ENCODE measurements at regions not wholly inside any gene's neighbourhood (a gene's known extent, or its start where the extent isn't known, plus 50 kb on each side); places are given as distances from the start of the nearest gene placed in this dataset.

DNA sequence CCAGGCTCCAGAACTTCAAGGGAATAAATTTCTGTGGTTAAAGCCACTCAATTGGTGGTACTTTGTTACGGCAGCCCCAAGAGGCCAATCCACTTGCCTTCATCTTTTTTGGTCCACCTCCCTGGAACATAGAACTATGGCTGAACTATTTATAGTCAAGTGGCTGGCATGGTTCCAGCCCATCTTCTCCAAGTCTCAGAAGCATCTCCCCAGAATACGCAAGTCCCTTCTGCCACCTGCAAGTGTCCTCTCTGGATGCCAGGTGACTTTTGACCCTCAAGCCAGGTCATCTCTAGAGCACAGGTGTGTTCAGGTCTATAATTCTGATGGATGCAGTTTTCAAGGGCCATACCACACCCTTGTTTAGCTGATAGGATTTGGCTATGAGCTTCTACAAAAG lies 371.5 kb downstream of the AACS start:
- H3K27me3 Mint-ChIP-seq (ENCODE audit: insufficient read depth), result no peaks in the 10 kb centered on the region
- H3K36me3 Mint-ChIP-seq (ENCODE audit: low read depth), result peaks cover 4% of the 10 kb centered on the region; the same call in 1 of the 2 replicates
- TF ChIP-seq, protein P1, sequence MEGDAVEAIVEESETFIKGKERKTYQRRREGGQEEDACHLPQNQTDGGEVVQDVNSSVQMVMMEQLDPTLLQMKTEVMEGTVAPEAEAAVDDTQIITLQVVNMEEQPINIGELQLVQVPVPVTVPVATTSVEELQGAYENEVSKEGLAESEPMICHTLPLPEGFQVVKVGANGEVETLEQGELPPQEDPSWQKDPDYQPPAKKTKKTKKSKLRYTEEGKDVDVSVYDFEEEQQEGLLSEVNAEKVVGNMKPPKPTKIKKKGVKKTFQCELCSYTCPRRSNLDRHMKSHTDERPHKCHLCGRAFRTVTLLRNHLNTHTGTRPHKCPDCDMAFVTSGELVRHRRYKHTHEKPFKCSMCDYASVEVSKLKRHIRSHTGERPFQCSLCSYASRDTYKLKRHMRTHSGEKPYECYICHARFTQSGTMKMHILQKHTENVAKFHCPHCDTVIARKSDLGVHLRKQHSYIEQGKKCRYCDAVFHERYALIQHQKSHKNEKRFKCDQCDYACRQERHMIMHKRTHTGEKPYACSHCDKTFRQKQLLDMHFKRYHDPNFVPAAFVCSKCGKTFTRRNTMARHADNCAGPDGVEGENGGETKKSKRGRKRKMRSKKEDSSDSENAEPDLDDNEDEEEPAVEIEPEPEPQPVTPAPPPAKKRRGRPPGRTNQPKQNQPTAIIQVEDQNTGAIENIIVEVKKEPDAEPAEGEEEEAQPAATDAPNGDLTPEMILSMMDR (IDR thresholded peaks at IDR 0.05), result no peak
- no peak for DNase-seq
- H3K4me3 Mint-ChIP-seq, result no peak overlapping the region
- no peaks in the 10 kb centered on the region for H3K4me1 Mint-ChIP-seq (ENCODE audit: low read depth)
- no peak overlapping the region for H3K27ac Mint-ChIP-seq
- peaks cover 39% of the 10 kb centered on the region for H3K9me3 Mint-ChIP-seq

DNA sequence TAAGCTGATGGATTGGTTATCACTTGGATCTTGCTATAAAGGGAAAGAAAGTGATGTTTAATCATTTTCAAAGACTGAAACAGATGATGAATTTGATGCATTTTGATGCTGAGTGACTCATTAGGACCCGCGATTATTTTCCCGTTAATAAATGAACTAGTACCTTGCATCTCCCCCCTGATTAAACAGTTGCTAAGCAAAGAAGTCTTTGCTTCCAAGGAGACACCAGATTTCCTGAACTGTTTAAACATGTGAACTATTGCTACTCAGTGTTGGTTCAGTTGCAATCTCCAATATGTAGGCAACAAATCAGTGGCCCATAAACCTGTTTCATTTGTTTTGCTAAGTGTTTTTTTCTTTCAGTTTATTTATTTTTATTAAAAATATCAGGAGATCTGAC lies 375.2 kb downstream of the AACS start:
- Mint-ChIP-seq H3K4me1 (ENCODE audit: low read depth) (no peaks in the 10 kb centered on the region), H3K27ac (no peak overlapping the region), H3K27me3 (ENCODE audit: insufficient read depth) (no peaks in the 10 kb centered on the region), H3K9me3 (peaks cover 46% of the 10 kb centered on the region), H3K36me3 (ENCODE audit: low read depth) (no peaks in the 10 kb centered on the region; the same call in 1 of the 2 replicates), H3K4me3 (no peak overlapping the region)
- no peak for DNase-seq
- TF ChIP-seq, protein P1 (IDR thresholded peaks at IDR 0.05), result no peak

DNA sequence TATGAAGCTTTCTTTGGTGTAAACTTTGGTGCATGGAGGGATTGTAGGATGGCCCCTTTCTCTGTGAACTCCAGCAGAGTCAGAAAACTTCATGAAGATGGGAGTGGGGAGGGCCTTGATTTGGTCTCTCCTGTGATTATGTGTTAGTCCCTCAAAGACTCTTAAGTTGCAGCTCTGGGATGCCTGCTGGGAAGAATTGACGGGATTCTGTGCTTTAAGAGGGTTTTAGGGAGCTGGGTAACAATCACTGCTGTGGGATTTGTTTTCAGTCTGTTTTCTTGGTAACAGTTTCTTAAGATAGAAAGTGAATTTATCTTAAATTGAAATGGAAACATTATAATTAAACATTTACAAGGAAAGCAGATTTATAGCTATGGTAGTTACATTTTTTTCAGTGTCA lies 378.1 kb downstream of the AACS start:
- H3K36me3 Mint-ChIP-seq (ENCODE audit: low read depth), result no peaks in the 10 kb centered on the region
- H3K4me3 Mint-ChIP-seq, result no peak overlapping the region
- TF ChIP-seq, protein P1 (IDR thresholded peaks at IDR 0.05), result no peak
- no peak for DNase-seq
- no peaks in the 10 kb centered on the region for H3K4me1 Mint-ChIP-seq (ENCODE audit: low read depth)
- H3K27me3 Mint-ChIP-seq (ENCODE audit: insufficient read depth), result no peaks in the 10 kb centered on the region
- peaks cover 35% of the 10 kb centered on the region; the same call in 1 of the 2 replicates for H3K9me3 Mint-ChIP-seq
- H3K27ac Mint-ChIP-seq, result no peak overlapping the region

DNA sequence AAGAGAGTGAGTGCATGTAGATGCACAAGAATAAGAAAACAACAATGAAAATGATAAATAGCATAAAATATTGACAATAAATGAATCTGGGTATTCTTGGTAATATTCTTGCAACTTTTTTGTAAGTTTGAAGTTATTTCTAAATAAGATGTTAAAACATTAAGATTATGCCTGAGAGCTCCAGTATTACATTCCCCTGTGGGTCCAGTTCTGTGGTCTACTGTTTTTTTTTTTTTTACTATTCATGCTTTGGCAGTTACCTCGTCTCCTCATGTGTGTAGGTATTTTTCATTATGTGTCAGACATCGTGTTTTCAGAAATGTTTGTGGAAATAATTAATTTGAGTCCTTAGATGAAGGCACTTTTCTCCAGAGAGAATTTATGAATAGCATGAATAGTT lies 386.2 kb downstream of the AACS start:
- Mint-ChIP-seq H3K27ac (no peak overlapping the region), H3K36me3 (ENCODE audit: low read depth) (no peaks in the 10 kb centered on the region), H3K4me3 (no peak overlapping the region), H3K9me3 (peaks cover 49% of the 10 kb centered on the region), H3K4me1 (ENCODE audit: low read depth) (no peaks in the 10 kb centered on the region), H3K27me3 (ENCODE audit: insufficient read depth) (no peaks in the 10 kb centered on the region)
- TF ChIP-seq, protein P1 (IDR thresholded peaks at IDR 0.05), result no peak
- DNase-seq, result no peak

DNA sequence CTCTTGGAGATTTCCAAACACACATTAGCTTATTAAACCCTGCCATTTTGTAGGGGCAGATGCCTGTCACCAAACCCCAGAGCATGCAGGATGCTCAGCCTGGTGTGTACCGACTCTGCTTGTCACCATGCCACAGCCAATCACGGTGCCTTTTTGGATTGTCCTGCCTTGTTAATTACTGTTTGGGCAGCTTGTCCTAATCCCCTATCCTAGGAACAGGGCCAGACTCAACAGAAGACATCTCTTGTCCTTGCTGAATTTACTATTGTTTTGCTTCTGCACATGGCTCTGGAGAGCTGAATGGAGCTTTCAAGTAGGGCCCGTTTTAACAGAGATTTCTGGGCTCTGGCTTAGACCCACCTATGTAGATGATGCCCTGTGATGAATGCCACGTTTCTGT lies 388.5 kb downstream of the AACS start:
- Mint-ChIP-seq H3K36me3 (ENCODE audit: low read depth) (peaks cover 5% of the 10 kb centered on the region; the same call in 1 of the 2 replicates), H3K9me3 (peaks cover 72% of the 10 kb centered on the region), H3K27me3 (ENCODE audit: insufficient read depth) (no peaks in the 10 kb centered on the region), H3K4me1 (ENCODE audit: low read depth) (no peaks in the 10 kb centered on the region), H3K4me3 (no peak overlapping the region), H3K27ac (no peak overlapping the region)
- DNase-seq, result no peak
- TF ChIP-seq, protein P1 (IDR thresholded peaks at IDR 0.05), result no peak

DNA sequence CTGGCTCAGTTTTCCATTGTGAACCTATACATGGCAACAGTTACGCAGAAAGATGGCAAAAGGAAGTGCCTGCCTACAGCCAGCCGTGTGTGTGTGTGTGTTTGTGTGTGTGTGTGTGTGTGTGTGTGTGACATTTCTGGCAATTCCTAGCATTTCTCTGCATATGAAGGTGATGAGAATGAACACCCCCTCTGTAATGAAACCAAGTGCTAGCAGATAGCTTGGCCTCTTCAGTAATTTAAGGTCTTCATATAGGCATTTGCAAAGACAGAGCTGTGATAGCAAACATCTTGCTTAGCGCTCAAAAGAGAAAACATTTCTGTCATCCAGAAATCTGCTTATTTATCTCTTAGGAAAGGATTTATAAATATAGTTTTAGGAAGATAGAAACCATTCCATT lies 389.1 kb downstream of the AACS start:
- no peak overlapping the region for H3K4me3 Mint-ChIP-seq
- no peaks in the 10 kb centered on the region for H3K4me1 Mint-ChIP-seq (ENCODE audit: low read depth)
- H3K27ac Mint-ChIP-seq, result no peak overlapping the region
- DNase-seq, result no peak
- peaks cover 5% of the 10 kb centered on the region; the same call in 1 of the 2 replicates for H3K36me3 Mint-ChIP-seq (ENCODE audit: low read depth)
- peaks cover 75% of the 10 kb centered on the region for H3K9me3 Mint-ChIP-seq
- no peaks in the 10 kb centered on the region for H3K27me3 Mint-ChIP-seq (ENCODE audit: insufficient read depth)
- TF ChIP-seq, protein P1 (IDR thresholded peaks at IDR 0.05), result no peak
